NCI-H2029 (cell line): ENCODE measurements at regions not wholly inside any gene's neighbourhood (a gene's known extent, or its start where the extent isn't known, plus 50 kb on each side); places are given as distances from the start of the nearest gene placed in this dataset.
A peak's percentile ranks its signal among the peaks of the same experiment; 100 is the strongest.
"Not testable (repeated sequence)": the region's sequence is repeated elsewhere in the genome, so short reads cannot be mapped to it uniquely, and the experiment has no call there.

Source experiments
- DNase-seq: peaks from one replicate; lab custom pipeline; 2025; lab: John Stamatoyannopoulos, UW

GRCh38 chr1:219863816-219864215 is 64.5 kb downstream of the SLC30A10 start:
- not testable (repeated sequence) for DNase-seq

GRCh38 chr1:219862366-219862765 is 66.0 kb downstream of the SLC30A10 start:
- DNase-seq: no peak

GRCh38 chr1:219858980-219859379 is 69.4 kb downstream of the SLC30A10 start:
- peak; percentile 53 for DNase-seq

- no peak for DNase-seq
These were observed 81.0 kb downstream of the SLC30A10 start for GRCh38 chr1:219847215-219847855.

GRCh38 chr1:219839595-219839994 is 88.8 kb downstream of the SLC30A10 start:
- not testable (repeated sequence) for DNase-seq

- no peak for DNase-seq
These were observed 90.4 kb downstream of the SLC30A10 start for GRCh38 chr1:219837994-219838294.

GRCh38 chr1:219837274-219837993 is 90.9 kb downstream of the SLC30A10 start:
- no peak for DNase-seq

- no peak for DNase-seq
These were observed 93.9 kb downstream of the SLC30A10 start for GRCh38 chr1:219834314-219834917.

GRCh38 chr1:219833214-219833815 is 95.0 kb downstream of the SLC30A10 start:
- no peak for DNase-seq

GRCh38 chr1:219826290-219826689 is 102.1 kb downstream of the SLC30A10 start:
- no peak for DNase-seq

GRCh38 chr1:219825355-219825754 is 103.0 kb downstream of the SLC30A10 start:
- no peak for DNase-seq

- no peak for DNase-seq
These were observed 104.0 kb downstream of the SLC30A10 start for GRCh38 chr1:219824338-219824737.

GRCh38 chr1:219820551-219820950 is 107.8 kb downstream of the SLC30A10 start:
- no peak for DNase-seq

GRCh38 chr1:219817914-219818313 is 110.4 kb downstream of the SLC30A10 start:
- no peak for DNase-seq

GRCh38 chr1:219813294-219813693 is 115.1 kb downstream of the SLC30A10 start:
- no peak for DNase-seq

- peak; percentile 43 for DNase-seq
These were observed 115.7 kb downstream of the SLC30A10 start for GRCh38 chr1:219812491-219813203.

GRCh38 chr1:219812086-219812485 is 116.3 kb downstream of the SLC30A10 start:
- DNase-seq: no peak

GRCh38 chr1:219810451-219810850 is 117.9 kb downstream of the SLC30A10 start:
- DNase-seq: no peak

- DNase-seq: no peak
These were observed 119.6 kb downstream of the SLC30A10 start for GRCh38 chr1:219808790-219809189.

- no peak for DNase-seq
These were observed 121.7 kb downstream of the SLC30A10 start for GRCh38 chr1:219806642-219807041.

GRCh38 chr1:219806020-219806419 is 122.3 kb downstream of the SLC30A10 start:
- no peak for DNase-seq

- no peak for DNase-seq
These were observed 123.2 kb downstream of the SLC30A10 start for GRCh38 chr1:219805191-219805590.
